Skeletal muscle cell (primary cell): ENCODE measurements at regions not wholly inside any gene's neighbourhood (a gene's known extent, or its start where the extent isn't known, plus 50 kb on each side); places are given as distances from the start of the nearest gene placed in this dataset.
"Not testable (repeated sequence)": the region's sequence is repeated elsewhere in the genome, so short reads cannot be mapped to it uniquely, and the experiment has no call there.

Experiments
- DNase-seq: peaks from one replicate; pipeline ENCODE4 v3.0.0-alpha.2; 2010; ENCODE audit warnings: low read depth
- H3K4me3 ChIP-seq: 2 replicates; pipeline ENCODE4 v1.5.1; 2011; ENCODE audit warnings: low read depth, mild to moderate bottlenecking, control low read depth, low read length, moderate library complexity

DNA sequence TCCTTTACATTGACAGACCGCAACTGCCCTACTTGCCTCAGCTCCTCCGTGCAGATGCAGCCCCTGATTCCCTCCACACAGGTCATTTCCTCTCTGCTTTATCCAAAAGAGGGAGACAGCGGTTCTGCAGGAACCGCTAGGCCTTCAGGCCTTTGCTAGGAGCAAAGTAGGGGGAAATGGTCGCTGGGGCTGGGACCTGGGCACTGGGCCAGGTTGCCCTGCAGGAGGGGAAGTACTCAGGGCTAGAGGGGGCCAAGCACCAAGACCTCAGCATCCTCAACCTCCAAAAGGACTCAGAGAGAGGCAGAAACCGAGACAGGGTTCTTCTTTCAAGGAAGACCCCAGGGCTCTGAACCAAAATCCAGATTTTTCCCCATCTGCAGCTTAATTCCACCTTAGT, 160.4 kb upstream of the NOTCH2NLA start:
- DNase-seq, H3K4me3 ChIP-seq: not testable (repeated sequence)

DNA sequence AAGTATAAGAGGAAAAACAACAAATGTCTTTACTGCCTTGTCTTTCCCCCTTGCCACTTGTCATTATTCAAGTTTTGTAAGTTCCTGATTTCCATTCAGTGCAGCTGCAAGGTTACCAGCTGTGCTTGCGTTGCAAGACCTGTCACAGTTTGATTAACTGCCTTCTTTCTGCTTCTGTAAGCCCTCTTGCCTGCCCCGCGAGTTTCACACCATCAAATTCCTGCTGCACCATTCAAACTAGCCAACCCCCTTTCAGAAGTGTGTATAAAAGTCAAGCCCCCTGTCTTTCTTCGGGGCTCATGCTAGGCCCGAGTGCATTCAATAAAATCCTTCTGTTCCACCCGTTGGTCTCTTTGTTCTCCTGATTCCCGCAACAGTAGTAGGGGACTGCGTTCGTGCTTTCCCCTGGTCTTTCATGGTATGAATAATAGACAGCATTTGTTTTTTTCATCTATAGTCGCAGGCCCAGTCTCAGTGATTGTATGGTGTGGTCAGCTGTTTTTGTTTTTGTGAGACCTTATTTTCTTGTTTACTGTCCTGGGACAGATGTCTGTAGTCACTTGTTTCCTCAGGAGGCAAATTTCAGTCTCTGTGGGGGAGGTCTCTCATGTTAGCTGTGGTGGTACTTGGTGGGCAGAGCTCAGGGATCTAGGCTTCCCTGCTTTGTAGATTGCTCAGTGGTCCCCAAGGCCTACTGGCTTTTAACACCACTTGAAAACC, 159.1 kb upstream of the NOTCH2NLA start:
- not testable (repeated sequence) for H3K4me3 ChIP-seq, DNase-seq

DNA sequence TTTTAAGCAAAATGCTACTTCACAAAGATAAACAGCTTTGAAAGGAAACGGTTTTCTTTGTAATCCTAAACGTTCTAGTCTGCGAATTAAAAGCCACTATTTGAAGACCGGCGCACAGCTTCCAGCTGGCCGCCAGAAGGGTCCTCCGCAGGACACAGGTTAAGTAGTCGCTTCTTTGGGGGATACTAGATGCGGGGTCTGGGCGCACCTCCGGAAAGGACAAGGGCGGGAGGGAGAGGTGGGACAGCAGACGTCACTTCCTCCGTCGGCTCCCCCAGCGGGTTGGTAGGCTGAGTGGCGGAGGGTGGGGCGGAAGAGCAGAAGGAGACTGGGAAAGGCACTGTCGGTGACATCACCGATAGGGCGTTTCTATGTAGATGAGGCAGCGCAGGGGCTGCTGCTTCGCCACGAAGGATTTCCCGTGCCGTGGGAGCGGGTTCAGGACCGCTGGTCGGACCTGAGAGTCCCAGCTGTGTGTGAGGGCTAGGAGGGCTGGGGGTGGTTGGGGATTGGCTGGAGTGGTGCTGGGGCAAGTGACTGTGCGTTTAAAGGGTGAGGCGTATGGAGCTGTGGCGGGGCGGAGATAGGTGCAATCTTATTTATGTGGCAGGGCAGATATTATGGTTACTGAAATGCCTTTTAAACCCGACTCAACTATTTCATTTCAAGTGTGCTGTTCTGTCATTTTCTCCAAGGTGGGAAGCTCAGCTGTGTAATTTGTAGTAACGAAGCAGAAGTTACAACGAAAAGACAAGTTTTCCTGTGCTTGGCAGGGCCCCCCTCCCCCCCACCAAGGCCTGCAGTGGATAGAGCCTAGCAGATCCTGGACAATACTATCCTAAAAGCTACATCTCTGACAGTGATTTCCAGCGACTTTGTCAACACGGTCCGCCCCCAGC, 158.3 kb upstream of the NOTCH2NLA start:
- peak; percentile 97 for DNase-seq
- H3K4me3 ChIP-seq = peak overlapping the region; percentile 46

DNA sequence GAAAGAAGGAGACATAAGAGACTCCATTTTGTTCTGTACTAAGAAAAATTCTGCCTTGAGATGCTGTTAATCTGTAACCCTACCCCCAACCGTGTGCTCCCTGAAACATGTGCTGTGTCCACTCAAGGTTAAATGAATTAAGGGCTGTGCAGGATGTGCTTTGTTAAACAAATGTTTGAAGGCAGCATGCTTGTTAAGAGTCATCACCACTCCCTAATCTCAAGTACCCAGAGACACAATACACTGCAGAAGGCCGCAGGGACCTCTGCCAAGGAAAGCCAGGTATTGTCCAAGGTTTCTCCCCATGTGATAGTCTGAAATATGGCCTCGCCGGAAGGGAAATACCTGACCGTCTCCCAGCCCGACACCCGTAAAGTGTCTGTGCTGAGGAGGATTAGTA, 152.4 kb upstream of the NOTCH2NLA start:
- H3K4me3 ChIP-seq, DNase-seq: not testable (repeated sequence)

DNA sequence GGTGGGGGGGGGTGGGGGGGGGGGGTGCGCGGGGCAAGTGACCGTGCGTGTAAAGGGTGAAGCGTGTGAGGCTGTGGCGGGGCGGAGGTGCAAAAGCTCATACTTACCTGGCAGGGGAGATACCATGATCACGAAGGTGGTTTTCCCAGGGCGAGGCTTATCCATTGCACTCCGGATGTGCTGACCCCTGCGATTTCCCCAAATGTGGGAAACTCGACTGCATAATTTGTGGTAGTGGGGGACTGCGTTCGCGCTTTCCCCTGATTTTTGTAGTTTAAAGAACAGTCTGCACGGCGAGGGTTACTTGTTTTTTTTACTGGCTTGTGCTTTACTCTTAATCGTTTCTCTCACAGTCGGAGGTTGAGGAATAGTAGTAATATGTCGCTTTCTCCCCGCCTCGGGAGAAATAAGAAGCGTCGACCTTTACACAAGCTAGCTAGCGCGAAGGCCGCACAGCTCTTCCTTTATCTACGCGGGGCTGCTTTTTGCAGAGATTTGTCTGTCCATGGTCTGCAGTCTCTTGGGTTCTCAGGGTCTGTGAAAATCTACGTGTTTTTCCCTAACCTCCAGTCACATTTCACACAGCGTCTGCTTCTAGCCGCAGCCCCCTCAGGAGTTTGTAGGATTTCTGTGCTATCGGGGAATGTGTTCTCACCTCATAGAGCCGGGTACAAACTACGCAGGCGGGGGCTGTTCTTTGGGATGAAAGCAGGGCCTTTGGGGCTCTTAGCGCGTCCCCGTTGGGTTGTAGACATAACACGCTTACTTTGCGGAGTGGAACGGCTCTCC, 148.1 kb upstream of the NOTCH2NLA start:
- not testable (repeated sequence) for H3K4me3 ChIP-seq
- peak; percentile 98 for DNase-seq

DNA sequence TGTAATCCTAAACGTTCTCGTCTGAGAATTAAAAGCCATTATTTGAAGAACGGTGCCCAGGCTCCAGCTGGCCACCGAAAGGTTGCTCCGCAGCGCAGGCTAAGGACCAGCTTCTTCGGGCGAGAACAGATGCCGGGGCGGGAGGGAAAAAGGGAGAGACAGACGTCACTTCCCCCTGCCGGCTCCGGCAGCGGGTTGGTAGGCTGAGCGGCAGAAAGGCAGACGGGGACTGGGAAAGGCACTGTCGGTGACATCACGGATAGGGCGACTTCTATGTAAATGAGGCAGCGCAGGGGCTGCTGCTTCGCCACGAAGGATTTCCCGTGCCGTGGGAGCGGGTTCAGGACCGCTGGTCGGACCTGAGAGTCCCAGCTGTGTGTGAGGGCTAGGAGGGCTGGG, 147.5 kb upstream of the NOTCH2NLA start:
- peak; percentile 60 for DNase-seq
- H3K4me3 ChIP-seq = peak overlapping the region; percentile 31

DNA sequence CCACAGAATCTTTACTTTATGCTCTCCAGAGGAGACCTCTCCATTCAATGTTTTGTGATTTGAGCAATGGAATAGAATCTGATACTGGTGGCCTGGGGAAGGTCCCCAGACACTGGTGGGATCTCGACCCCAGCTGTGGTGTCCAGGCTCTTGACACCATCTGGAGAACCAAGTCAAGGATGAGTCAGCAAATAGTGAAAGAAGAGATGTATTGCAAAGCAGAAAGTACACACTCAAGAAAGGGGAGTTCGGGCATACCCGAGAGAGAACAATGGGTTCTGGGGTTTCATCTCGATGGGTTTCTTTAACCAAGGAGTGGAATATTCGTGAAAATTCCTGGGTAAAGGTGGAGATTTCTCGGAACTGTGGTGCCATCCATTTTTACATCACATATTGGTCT, 146.3 kb upstream of the NOTCH2NLA start:
- not testable (repeated sequence) for DNase-seq, H3K4me3 ChIP-seq

DNA sequence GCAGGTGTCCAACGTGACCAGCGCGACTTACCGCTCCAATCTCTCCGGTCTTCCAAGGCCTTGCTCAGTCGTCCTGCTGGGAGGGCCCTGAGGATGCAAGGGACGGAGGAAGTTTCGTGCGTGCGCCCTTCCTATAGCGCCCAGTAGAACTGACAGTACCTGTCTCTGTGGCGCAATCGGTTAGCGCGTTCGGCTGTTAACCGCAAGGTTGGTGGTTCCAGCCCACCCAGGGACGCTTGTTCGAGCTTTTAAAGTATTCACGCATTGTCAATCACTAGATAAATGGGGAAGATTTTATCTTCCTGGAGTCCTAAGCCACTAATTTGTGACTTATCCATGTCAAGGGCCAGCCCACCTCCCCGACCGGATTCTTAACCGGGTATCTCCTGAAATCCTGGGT, 141.1 kb upstream of the NOTCH2NLA start:
- DNase-seq = not testable (repeated sequence)
- peak overlapping the region; percentile 39 for H3K4me3 ChIP-seq

DNA sequence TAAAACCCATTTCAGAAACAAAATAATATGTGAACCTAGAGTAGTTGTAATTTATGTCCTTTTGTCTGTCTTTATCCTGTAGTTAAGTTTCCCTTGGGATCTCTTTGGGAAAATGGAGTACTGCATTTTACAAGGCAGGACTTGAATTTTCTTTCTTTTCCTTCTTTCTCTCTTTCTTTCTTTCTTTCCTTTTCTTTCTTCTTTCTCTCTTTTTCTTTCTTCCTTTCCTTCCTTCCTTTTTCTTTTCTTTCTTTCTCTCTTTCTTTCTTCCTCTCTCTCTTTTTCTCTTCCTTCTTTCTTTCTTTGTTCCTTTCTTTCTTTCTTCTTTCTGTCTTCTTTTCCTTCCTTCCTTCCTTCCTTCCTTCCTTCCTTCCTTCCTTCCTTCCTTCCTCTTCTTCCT, 126.6 kb upstream of the NOTCH2NLA start:
- DNase-seq, H3K4me3 ChIP-seq: not testable (repeated sequence)

DNA sequence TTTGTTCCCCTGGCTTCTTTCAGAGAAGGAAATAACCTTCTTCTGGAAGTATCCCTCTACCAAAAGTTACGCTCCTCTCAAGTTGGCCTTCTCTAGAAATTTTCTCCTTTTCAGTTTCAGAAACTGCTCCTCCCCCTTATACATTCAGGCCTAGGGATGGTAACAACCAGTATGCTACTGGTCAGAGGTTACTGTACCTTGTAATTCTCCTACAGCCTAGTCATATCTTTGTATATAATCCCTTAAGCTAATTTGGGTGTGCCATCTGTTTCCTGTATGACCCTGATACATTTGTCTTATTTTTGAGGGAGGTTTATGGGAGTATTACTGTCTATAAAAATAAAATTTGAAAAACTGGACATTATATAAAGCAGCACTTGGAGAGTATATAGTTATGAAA, 98.0 kb upstream of the NOTCH2NLA start:
- not testable (repeated sequence) for H3K4me3 ChIP-seq, DNase-seq

DNA sequence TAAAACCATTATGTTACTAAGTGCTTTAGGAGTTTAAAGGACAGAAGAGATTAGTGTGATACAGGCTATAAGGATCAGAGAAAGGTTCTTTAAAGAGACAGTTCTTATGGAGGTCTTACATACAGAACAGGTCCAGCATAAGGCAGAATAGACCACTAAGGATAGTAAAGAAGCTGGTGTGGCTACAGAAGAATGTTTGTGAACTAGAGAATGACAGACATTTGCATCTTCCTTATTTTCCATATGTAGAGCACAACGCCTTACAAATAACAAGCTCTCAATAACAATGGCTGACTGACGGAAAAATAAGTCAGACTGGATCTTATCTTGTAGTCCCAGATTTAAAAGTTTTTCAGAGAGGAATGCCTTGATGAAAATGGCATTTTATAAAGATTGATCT, 95.6 kb upstream of the NOTCH2NLA start:
- not testable (repeated sequence) for H3K4me3 ChIP-seq, DNase-seq

DNA sequence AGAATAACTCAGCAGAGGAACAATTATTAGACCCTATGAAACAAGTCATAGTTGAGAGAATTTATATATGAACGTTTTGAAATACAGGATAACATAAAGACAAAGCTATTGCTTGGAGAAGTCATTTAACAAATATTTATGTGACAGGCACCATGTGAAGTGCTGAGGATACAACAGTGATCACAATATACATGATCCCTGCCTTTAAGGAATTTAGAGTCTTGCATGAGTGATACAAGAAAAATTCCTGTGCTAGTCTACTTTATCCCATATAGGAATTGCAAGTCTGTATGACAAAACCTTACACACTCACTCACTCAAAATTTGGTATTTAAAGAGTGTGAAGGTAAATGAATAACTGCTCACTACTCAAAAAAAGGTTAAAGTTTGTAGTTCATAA, 94.5 kb upstream of the NOTCH2NLA start:
- not testable (repeated sequence) for H3K4me3 ChIP-seq, DNase-seq

DNA sequence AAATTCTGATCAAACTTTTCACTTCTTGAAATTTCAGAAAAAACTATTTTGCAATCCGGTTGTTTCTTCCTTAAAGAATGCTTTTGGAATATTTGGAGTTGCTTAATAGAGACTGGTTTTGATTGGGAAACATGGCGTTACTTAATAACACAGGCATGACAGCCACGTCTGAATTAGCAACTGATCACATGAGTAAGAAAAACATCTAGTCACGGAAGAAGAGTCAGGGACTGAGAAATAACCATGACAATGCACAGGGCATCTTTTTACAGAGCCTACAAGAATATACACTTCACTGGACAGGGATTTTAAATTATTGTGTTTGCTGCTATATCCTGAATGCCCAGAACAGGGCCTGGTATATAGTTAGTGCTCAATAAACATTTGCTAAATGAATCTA, 94.1 kb upstream of the NOTCH2NLA start:
- DNase-seq, H3K4me3 ChIP-seq: not testable (repeated sequence)

DNA sequence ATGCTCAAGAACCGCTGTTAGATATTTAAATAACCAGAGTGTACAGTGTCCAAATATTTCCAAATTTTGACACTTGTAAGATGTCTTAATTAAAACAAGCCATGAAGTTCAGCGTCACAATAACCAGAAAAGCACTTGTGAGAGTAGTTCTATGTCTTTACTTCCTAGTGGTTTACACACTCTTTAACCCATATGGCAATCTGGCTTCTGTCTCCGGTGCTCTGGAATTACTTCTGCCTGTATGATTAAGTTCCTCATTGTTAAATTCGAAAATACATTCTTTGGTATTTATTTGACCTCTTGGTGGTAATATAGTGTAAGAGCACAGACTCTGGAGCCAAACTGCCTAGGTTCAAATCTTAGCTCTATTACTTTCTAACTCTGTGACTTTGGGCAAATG, 89.9 kb upstream of the NOTCH2NLA start:
- DNase-seq, H3K4me3 ChIP-seq: not testable (repeated sequence)

DNA sequence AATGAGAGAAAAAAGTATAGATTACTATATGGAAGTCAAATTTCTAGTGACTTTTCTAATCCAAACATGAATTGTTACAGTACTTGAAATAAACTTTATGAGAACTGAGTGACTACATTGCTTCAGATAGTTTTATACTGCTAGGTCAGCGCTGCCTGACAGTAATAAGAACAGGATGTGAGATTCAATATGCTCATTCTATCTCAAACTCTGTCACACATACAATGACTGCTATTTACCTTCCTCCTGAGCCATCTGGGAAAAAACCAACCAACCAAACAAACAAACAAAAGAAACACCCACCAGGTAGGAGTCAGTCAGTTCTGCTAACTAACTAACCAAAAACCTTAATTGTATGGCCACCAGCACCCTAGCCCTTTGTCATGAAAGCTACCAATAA, 89.0 kb upstream of the NOTCH2NLA start:
- not testable (repeated sequence) for DNase-seq, H3K4me3 ChIP-seq

DNA sequence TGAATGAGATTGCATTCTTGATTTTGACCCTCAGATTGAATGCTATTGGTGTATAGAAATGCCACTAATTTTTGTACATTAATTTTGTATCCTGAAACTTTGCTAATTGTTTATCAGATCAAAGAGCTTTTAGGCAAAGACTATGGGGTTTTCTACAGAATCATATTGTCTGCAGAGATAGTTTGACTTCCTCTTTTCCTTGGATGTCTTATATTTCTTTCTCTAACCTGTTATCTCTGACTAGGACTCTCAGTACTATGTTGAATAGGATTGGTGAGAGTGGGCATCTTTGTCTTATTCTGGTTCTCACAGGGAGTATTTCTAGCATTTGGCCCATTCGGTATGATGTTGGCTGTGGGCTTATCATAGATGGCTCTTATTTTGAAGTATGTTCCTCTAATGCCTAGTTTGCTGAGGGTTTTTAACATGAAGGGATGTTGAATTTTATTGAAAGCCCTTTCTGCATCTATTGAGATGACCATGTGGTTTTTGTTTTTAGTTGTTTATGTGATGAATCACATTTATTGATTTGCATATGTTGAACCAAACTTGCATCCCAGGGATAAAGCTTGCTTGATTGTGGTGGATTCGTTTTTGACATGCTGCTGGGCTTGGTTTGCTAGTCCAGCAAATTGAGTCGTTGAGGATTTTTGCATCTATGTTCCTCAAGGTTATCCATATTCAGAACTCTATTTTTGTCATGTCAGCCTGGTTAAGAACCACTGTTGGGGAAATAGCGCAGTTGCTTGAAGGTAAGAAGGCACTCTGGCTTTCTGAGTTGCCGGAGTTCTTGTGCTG, 85.8 kb upstream of the NOTCH2NLA start:
- DNase-seq, H3K4me3 ChIP-seq: not testable (repeated sequence)

DNA sequence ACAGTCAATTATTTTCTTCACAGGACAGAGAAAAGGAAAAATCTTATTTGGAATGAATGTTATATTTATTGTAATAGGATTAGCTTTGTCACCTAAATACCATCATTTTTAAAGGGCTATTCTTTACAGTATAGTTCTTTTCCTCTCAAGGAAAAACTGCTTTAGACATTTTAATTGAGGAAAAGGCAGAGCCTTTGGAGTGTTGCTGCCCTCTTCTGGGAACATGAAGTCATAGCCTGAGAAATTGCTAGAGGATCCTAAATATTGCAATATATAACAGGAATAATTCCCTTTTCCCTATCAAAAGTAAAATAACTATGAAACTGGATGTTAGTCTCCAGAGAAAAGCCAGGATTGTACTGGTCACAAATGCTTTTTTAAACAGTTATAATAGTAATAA, 81.8 kb upstream of the NOTCH2NLA start:
- H3K4me3 ChIP-seq, DNase-seq: not testable (repeated sequence)

DNA sequence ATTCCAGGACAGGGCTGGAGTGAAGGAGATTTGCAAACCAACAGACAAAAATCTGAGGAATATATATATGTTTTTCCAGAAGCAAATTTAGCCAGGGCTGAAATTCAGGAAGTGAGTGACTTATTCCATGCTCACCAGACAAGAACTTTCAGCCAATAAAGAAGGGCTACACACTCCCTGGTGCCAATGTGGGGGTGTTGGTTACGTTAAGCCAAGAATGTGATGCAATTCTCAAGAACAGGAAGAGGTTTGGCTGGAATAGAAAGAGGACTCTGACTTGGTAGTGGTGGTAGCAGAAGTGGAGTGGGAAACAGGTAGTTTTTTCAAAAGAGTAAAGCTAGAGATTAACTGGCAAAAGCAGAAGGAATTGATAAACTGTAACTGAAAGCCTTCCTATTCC, 80.6 kb upstream of the NOTCH2NLA start:
- not testable (repeated sequence) for H3K4me3 ChIP-seq, DNase-seq

DNA sequence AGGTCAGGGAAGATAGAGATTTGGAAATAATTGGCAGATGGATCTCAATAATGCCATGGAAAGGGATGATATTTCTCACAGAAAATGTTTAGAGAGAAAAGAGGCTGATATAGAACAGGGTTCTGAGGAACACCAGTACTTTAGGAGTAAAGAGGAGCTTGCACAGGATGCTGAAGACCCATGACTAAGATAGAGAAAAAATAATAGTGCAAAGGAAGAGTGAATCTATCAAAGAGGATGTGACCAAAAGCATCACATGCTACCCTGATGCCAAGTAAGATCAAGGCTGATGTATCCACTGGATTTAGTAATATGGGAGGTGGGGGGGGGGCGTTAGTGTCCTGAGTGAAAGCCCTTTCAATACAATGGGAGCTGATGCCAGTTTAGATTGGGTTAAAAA, 80.1 kb upstream of the NOTCH2NLA start:
- DNase-seq = not testable (repeated sequence)

More for the DNA sequence above, 80.1 kb upstream of the NOTCH2NLA start:
- not testable (repeated sequence) for H3K4me3 ChIP-seq
